ENCODE measurements at regions not wholly inside any gene's neighbourhood (a gene's known extent, or its start where the extent isn't known, plus 50 kb on each side); places are given as distances from the start of the nearest gene placed in this dataset.

GRCh38 chr6:144855812-144856531 is 570.8 kb downstream of the UTRN start:
- no peak for DNase-seq (ENCODE audit: low read depth in 1 of 2, low spot score in 1 of 2)
- no peak for TF ChIP-seq JUND (IDR thresholded peaks at IDR 0.05; ENCODE audit: low read depth)
- in situ Hi-C loops (cut with HindIII; ENCODE audit: low pct_unique_long_range_greater_than_20kb, low sequenced_read_pairs): no loop called here

- DNase-seq (ENCODE audit: low read depth in 1 of 2, low spot score in 1 of 2): no peak
- TF ChIP-seq JUND (IDR thresholded peaks at IDR 0.05; ENCODE audit: low read depth): no peak
- in situ Hi-C loops (cut with HindIII; ENCODE audit: low pct_unique_long_range_greater_than_20kb, low sequenced_read_pairs): no loop called here
Observed at GRCh38 chr6:144856622-144857021, 571.5 kb downstream of the UTRN start.

- no peak for DNase-seq (ENCODE audit: low read depth in 1 of 2, low spot score in 1 of 2)
- in situ Hi-C loops (cut with HindIII; ENCODE audit: low pct_unique_long_range_greater_than_20kb, low sequenced_read_pairs): no loop called here
- no peak for TF ChIP-seq JUND (IDR thresholded peaks at IDR 0.05; ENCODE audit: low read depth)
Observed at GRCh38 chr6:144857086-144857485, 572.0 kb downstream of the UTRN start.

- in situ Hi-C loops (cut with HindIII; ENCODE audit: low pct_unique_long_range_greater_than_20kb, low sequenced_read_pairs): no loop called here
- DNase-seq (ENCODE audit: low read depth in 1 of 2, low spot score in 1 of 2): no peak
- TF ChIP-seq JUND (IDR thresholded peaks at IDR 0.05; ENCODE audit: low read depth): no peak
Observed at GRCh38 chr6:144862769-144863168, 577.6 kb downstream of the UTRN start.

- no peak for DNase-seq (ENCODE audit: low read depth in 1 of 2, low spot score in 1 of 2)
- in situ Hi-C loops (cut with HindIII; ENCODE audit: low pct_unique_long_range_greater_than_20kb, low sequenced_read_pairs): no loop called here
- no peak for TF ChIP-seq JUND (IDR thresholded peaks at IDR 0.05; ENCODE audit: low read depth)
Observed at GRCh38 chr6:144867761-144868160, 582.6 kb downstream of the UTRN start.

- in situ Hi-C loops (cut with HindIII; ENCODE audit: low pct_unique_long_range_greater_than_20kb, low sequenced_read_pairs): no loop called here
- TF ChIP-seq JUND (IDR thresholded peaks at IDR 0.05; ENCODE audit: low read depth): no peak
- no peak for DNase-seq (ENCODE audit: low read depth in 1 of 2, low spot score in 1 of 2)
Observed at GRCh38 chr6:144870782-144871181, 585.6 kb downstream of the UTRN start.

- TF ChIP-seq JUND (IDR thresholded peaks at IDR 0.05; ENCODE audit: low read depth): no peak
- DNase-seq (ENCODE audit: low read depth in 1 of 2, low spot score in 1 of 2): no peak
- in situ Hi-C loops (cut with HindIII; ENCODE audit: low pct_unique_long_range_greater_than_20kb, low sequenced_read_pairs): no loop called here
Observed at GRCh38 chr6:144873623-144874378, 588.7 kb downstream of the UTRN start.

- no peak for DNase-seq (ENCODE audit: low read depth in 1 of 2, low spot score in 1 of 2)
- in situ Hi-C loops (cut with HindIII; ENCODE audit: low pct_unique_long_range_greater_than_20kb, low sequenced_read_pairs): no loop called here
- no peak for TF ChIP-seq JUND (IDR thresholded peaks at IDR 0.05; ENCODE audit: low read depth)
Observed at GRCh38 chr6:144876689-144877088, 591.6 kb downstream of the UTRN start.

- no peak for TF ChIP-seq JUND (IDR thresholded peaks at IDR 0.05; ENCODE audit: low read depth)
- no peak for DNase-seq (ENCODE audit: low read depth in 1 of 2, low spot score in 1 of 2)
- in situ Hi-C loops (cut with HindIII; ENCODE audit: low pct_unique_long_range_greater_than_20kb, low sequenced_read_pairs): no loop called here
Observed at GRCh38 chr6:144877118-144877517, 592.0 kb downstream of the UTRN start.

- in situ Hi-C loops (cut with HindIII; ENCODE audit: low pct_unique_long_range_greater_than_20kb, low sequenced_read_pairs): no loop called here
- DNase-seq (ENCODE audit: low read depth in 1 of 2, low spot score in 1 of 2): no peak
- TF ChIP-seq JUND (IDR thresholded peaks at IDR 0.05; ENCODE audit: low read depth): no peak
Observed at GRCh38 chr6:144878577-144878976, 593.4 kb downstream of the UTRN start.

GRCh38 chr6:144879436-144879835 is 594.3 kb downstream of the UTRN start:
- no peak for DNase-seq (ENCODE audit: low read depth in 1 of 2, low spot score in 1 of 2)
- in situ Hi-C loops (cut with HindIII; ENCODE audit: low pct_unique_long_range_greater_than_20kb, low sequenced_read_pairs): no loop called here
- no peak for TF ChIP-seq JUND (IDR thresholded peaks at IDR 0.05; ENCODE audit: low read depth)

- no peak for TF ChIP-seq JUND (IDR thresholded peaks at IDR 0.05; ENCODE audit: low read depth)
- no peak for DNase-seq (ENCODE audit: low read depth in 1 of 2, low spot score in 1 of 2)
- in situ Hi-C loops (cut with HindIII; ENCODE audit: low pct_unique_long_range_greater_than_20kb, low sequenced_read_pairs): no loop called here
Observed at GRCh38 chr6:144882425-144882824, 597.3 kb downstream of the UTRN start.

GRCh38 chr6:144883915-144884314 is 598.8 kb downstream of the UTRN start:
- DNase-seq (ENCODE audit: low read depth in 1 of 2, low spot score in 1 of 2): no peak
- no peak for TF ChIP-seq JUND (IDR thresholded peaks at IDR 0.05; ENCODE audit: low read depth)
- in situ Hi-C loops (cut with HindIII; ENCODE audit: low pct_unique_long_range_greater_than_20kb, low sequenced_read_pairs): no loop called here

Data from T47D (cell line).